NCI-H774 (cell line): ENCODE measurements at regions not wholly inside any gene's neighbourhood (a gene's known extent, or its start where the extent isn't known, plus 50 kb on each side); places are given as distances from the start of the nearest gene placed in this dataset.

Experiments
- DNase-seq: peaks from one replicate; lab custom pipeline; 2025; lab: John Stamatoyannopoulos, UW

DNA sequence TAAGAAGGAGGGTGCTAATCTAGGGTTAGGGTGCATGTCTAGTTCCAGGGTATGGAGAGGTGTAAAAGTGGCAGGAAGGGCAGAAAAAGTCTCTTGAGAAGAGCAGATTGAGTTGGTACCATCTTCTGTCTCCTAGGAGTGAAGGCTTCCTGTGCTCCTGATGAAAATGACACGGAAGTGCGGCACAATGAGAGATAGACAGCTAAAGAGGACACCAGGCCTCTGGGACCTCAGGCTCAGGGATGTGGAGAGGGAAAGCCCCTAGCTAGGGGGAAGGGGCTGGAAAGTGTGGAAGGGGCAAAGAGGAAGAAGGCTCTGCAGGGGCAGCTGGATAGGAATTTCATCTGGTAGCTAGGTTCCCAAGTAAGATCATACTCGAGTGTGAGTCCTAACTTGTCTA is 498.3 kb upstream of the EEF2KMT start:
- DNase-seq, result no peak

DNA sequence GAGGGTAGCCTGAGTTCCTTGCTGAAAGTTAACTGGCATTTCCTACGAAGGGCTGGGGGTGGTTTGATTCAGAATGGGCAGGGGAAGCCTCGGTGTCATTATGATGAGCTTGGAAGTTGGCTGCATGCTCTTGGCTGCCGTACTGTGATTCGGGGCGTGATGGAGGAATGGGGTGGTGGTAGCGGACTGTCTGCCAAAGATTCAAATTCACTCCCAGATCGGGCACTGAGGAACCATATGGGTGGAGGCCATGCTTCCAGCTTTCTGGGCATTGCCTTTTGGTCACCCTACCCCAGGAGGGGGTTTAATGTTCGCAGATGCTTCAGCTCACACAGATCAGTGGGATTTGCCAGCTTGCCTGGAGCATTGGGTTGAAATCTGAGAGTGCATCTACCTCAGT is 492.8 kb upstream of the EEF2KMT start:
- DNase-seq, result no peak

DNA sequence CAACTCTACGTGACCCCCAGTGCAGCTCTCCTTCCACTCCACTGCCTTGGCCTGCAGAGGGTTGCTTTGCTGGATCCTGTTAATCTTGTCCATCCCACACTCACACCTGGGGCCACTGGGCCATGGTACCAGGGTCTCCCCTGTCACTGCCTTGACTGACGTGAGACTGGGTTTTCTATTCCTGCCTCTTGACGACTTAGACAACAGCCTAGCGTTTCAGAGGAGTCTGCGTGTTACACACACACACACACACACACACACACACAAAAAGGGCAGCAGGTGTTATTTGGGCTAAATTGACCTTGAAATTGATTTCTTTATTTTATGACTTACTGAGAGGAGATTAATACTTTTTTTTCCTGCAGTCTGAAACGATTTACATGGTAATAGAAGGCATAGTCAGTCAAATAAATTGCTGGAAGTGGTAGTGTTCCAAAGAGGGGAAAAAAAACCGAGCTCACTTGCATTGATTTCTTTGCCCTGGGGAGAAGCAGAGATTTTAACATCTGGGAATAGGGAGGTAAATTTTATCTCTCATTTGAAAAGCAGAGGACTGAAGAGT is 492.3 kb upstream of the EEF2KMT start:
- DNase-seq, result no peak

DNA sequence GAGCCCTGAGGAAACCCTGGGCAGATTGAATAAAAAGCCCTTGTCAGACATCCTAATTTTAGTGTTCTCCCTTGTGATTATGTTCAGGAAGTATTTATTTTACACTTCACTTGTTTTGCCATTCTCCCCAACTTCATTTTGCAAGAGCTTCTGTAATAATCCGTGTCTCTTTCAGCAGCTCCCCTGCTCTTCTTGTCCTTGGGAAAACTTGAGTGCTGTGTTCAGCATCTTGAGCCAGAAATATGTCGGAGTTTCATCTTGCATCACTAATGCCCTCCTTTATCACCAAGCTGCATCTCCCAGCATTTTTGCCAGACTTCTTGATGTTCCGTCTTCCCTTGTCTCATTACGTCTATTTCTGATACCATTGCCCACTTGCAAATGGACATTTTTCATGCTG is 486.5 kb upstream of the EEF2KMT start:
- DNase-seq, result no peak

DNA sequence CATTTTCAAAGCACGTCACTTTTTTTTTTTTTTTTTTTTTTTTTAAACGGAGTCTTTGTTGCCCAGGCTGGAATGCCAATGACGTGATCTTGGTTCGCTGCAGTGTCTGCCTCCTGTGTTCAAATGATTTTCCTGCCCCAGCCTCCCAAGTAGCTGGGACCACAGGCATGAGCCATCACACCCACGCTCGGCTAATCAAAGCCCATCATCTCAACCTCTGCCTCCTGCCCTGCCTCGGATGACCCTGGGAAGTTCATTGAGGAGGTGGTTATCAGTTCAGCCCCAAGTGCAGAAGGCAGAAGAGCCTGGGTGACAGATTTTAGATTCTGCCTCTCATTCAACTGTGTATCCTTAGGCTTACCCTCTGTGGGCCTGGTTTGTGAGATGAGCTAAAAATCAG is 484.9 kb upstream of the EEF2KMT start:
- DNase-seq, result no peak

DNA sequence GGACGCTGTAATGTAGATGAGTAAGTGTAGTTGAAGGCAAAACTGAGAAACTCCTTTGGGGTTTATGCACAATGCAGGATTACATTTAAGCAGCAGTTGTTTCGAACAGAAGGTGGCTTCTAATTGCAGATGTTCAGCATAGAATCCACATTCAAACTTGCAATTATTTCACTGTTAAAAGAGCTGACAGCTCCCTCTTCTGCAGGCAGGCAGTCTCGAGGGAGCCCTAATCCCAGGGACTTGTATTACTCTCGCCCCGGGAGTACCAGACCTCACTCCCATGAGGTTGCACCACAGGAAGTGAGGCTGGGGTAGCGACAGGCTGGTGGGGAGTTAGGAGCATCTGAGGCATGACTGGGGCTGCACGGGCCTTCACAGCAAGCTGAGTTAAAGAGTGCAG is 484.3 kb upstream of the EEF2KMT start:
- no peak for DNase-seq

DNA sequence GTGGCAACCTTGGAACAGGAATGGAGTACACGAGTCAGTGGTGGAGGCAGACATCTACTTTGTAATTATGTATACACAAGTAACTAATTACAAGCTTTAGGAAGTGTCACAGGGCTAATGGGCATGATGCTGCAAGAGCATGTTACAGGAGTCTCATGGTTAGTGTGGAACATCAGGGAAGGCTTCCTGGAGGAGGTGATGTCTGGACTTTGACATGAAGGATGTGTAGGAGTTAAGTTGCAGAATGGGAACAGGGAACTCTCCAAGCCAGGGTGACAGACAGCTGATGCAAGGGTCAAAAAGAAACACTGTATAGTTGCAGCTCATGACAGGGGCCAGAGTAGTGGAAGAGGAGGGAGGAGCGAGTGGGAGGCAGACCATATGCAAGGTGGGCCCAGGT is 483.8 kb upstream of the EEF2KMT start:
- no peak for DNase-seq

DNA sequence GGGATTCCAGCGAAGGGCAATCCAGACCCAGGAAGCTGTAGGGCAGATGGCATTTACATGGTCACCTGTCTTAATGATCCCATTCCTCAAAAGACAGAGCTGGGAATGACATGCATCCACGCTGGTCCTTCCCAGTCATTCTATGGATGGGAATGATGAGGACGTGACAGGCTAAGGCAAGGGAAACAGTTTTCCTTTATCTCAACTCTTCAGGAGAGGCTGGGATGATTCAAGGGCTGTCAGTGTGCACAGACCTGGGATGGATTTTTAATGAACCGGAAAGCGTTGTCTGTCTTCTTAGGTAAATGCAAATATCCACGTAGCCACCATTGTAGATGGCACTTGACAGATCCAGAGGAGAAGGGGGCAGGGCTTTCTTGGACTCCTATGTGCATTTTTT is 483.2 kb upstream of the EEF2KMT start:
- DNase-seq, result no peak

DNA sequence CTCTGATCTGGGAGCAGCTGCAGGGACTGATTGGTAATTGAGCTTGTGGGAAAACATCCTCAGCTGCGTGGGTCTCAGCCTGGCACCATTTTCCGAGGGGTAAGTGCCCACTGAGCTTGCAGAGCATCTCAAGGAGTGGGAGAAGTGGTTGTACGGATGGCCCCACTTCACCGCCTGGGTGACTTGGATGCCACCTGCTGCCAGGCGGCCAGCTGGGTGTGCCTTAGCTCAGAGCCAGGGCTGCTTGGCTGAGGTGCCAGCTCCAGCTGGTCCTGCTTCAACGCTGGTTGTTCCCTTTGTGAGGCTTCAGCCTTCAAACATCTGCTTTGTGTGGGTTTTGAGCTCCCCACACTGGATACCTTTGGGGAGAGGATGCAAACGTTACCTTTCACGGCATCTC is 482.7 kb upstream of the EEF2KMT start:
- DNase-seq, result no peak

DNA sequence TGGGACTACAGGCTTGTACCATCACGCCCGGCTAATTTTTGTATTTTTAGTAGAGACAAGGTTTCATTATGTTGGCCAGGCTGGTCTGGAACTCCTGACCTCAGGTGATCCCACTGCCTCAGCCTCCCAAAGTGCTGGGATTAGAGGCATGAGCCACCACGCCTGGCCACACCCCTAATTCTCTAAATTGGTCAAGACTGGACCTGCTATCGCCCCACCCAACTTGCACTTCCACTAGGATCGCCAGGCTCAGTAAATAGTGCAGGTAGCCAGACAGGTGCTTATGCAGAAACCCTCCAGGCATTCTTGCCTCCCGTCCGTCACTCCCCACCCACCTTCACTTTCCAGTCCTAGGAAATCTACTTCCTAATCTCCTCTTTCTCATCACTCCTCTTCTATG is 481.4 kb upstream of the EEF2KMT start:
- DNase-seq, result no peak

DNA sequence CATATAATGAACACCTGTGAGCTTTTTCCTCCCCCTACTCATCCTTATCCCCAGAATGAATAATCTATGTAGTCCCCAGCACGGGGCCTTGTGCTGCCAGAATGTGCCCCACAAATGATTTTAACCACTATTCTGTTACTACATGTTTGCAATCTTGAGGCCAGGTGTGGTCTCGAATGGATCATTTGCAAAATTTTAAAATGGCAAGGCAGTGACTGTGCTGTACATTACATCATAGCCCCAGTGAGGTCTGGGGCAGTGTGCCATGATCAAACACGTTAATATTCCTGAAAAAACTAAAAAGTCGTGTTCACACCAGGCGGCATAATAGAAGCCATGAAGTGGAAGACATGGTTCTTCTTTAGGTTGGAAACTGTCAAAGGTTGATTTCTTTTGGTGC is 479.9 kb upstream of the EEF2KMT start:
- DNase-seq, result no peak

DNA sequence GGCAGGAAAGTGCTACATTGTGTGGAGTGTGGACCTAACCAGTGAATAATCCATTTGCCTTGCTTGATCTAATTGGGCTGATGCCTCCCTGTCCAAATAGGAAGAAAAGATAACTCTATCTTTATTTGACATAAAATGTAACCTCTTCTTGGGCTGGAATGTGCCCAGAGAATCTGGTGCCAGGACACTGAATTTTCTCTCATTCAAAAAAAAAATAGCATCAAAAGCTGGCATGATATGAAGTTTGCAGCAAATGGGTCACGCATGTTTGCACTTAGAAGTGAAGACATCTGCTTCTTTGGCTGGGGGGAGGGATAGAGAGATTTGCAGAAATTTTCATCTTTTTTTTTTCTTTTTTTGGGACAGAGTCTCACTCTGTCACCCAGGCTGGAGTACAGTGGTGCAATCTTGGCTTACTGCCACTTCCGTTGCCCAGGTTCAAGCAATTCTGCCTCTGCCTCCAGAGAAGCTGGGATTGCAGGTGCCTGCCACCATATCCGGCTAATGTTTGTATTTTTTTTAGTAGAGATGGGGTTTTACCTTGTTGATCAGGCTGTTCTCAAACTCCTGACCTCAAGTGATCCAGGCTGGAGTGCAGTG is 478.2 kb upstream of the EEF2KMT start:
- no peak for DNase-seq

DNA sequence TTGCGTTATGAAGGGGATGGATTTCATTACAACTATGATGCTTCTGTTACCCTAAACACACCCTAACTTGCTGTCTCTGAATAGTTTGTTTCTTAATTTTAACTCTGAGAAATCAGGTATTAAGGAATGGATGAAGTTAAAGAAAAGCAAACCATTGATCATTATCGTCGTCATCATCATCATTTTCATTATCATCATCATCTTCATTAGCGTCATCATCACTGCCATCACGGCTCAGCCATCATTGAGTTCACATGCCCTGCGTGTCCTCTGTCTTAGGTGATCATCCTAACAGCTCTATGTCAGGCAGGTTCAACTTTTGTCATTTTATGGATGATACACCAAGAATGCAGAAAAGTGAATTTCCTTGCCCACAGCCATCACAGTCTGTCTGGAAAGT is 477.5 kb upstream of the EEF2KMT start:
- DNase-seq, result no peak

DNA sequence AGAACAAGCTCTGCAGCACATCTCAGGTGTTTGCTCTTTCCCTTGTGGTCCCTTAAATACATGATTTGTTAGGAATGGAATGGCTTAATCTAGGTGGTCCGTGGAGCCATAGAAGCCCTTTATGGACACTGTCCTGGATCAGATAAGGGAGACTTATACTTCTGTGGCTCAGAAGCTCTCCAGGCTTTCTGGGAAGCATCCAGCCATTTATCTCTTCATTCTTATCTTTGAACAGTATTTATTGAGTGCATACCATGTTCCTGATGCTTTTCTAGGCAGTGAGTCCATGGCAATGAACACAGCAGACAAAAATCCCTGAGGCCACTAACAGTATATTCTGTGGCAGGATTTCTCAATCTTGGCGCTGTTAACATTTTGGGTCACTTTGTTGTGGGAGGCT is 474.5 kb upstream of the EEF2KMT start:
- DNase-seq, result no peak

DNA sequence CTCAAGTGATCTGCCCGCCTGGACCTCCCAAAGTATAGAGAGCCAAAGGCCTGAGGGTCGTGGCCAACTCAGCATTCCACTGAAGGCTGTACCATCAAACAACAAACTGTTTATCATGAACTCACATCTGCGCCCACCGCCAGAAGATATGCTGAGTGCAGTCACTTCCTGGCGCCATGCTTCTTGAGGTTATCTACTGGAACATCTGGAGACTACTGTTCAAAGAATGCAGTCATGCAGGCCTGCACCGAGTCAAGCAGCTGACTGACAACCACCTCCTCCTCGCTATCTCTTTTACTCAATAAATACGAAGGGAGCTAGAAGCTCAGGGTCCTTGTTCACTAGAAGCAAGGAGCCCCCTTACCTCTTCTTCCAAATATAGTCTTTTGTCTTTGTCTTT is 473.9 kb upstream of the EEF2KMT start:
- no peak for DNase-seq

DNA sequence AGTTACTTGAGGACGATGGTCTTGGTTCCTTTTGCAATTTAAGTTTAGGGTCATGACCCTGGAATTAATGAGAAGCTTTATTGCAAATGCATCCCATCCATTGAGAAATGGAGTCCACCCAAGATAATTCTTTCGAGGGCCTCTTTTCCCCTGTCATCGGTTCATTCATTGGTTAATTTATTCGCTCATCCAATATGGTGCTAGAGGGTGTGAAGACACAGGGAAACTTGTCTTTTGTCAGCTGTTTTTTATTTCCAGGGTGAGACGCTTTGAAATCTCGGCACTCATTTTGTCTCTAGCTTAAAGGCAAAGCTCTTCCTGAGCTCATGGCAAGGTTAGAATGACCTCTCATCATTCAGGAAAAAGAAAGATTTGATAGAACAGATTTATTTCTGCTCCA is 464.2 kb upstream of the EEF2KMT start:
- no peak for DNase-seq

DNA sequence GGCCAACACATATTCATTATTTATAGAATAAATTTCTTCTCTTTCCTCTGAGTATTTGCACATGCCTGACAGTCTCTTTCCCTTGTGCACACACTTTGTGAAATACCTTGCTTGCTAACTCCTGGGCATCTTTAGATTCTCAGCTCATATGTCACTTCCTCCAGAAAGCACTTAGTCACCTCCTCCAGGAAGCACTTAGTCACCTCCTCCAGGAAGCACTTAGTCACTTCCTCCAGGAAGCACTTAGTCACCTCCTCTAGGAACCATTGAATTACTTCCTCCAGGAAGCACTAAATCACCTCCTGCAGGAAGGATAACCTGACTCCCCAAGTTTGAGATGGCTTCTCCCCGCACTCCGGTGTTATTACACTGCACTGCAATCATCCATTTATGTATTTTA is 462.5 kb upstream of the EEF2KMT start:
- DNase-seq, result no peak

DNA sequence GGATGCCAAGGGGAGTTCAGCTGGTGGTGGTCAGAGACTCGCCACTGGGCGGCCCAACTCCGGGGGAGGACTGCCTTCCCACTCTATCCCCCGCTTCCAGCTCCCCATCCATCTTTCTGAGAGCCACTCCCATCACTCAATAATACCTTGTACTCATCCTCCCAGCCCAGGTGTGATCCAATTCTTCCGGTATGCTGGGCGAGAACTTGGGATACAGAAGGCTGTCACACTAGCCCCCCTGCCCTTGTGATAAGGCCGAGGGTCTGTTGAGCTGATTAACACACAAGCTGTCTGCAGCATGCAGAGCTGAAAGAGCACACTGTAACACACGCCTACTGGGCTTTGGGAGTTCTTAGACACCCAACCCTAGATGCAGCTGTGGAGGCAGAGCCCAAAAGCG is 460.4 kb upstream of the EEF2KMT start:
- DNase-seq, result no peak

DNA sequence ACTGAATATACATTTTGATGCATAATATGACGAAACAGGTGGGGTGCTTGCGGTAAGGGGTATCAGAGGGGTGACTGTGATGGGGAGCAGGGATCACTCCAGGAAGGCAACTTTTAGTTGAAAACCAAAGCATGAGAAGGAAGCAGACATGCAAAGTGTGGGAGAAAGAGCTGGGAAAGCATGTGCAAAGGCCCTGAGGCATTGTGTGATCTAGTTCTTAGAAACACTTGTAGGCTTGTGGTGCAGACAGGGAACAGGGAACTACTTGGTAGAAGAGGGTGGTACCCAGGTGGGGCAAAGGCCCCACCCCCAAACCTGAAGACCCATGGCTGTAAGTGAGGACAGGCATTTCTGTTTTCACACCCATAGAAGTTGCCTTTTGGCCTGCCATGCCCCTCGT is 459.9 kb upstream of the EEF2KMT start:
- no peak for DNase-seq

DNA sequence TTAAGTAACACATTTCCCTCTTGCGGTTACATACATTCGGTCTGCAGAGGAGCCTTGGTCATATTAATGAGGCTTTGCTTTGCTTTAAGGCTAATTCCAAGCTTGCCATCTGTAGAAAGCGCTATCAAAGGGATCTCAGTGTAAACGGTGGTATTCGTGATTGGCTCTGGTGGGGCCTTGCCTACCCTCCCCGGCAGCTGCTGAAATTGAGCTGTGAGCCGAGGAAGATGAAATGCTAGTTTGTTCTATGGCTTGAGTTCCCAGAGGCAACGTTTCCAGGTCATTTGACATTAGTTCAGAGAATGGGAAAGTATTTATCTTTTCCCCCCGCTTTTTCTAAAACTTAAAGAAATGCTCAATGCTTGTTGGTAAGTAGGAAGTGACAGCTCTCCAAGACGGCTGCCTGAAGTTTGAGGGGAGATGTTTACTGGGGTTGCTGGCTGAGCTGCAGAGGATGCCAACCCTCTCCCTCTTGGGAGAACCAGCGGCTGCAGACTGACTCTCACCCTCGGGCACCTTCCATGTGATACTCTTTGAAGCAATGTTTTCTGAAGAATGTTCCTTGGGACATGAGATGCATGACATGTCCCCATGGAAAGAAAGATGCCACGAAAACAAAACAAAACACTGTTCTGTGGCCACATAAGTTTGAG is 458.7 kb upstream of the EEF2KMT start:
- DNase-seq, result no peak

DNA sequence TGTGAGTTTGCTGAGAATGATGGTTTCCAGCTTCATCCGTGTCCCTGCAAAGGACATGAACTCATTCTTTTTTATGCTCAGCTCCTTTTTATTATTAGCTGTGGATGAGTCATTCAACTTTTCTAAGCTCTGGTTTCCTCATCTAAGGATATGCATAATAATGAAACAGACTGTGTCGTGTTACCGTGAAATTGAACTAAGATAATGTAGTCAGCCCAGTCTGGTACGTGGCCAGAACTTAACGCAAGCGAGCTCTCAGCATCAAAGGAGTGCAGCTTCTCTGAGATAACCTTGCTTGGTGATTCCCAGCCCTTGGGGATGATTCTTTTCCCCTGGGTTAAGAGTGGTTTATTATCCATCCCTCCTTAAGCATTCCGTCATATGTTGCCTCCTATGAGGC is 454.3 kb upstream of the EEF2KMT start:
- DNase-seq, result no peak

DNA sequence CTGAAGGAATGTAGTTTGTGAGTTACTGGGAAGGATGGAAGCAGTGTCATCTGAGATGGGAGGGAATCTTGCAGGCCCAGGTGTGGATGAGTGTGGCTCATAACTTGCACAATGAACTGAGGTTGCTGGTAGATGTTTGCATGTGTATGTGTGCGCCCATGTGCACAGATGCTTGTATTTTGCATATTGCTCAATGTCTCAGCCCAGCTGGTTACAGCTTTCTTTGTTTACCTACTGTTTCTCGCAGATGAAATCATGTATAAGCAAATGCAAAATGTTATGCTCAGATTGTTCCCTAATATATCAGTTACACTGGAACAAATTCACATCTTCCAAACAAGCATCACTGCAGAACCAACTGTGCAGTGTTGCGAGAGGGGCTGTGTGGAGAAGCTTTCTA is 452.2 kb upstream of the EEF2KMT start:
- no peak for DNase-seq

DNA sequence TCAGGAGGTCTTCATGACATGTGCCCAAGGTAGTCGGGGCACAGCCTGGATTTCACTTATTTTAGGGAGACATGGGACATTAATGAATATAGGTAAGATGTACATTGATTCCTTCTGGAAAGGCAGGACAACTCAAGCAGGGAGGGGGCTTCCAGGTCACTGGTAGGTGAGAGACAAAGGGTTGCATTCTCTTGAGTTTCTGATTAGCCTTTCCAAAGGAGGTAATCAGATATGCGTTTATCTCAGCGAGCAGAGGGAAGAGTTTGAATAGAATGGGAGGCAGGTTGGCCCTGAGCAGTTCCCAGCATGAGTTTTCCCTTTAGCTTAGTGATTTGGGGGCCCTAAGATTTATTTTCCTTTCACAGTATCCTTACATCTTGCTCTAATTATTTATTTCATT is 443.8 kb upstream of the EEF2KMT start:
- no peak for DNase-seq

DNA sequence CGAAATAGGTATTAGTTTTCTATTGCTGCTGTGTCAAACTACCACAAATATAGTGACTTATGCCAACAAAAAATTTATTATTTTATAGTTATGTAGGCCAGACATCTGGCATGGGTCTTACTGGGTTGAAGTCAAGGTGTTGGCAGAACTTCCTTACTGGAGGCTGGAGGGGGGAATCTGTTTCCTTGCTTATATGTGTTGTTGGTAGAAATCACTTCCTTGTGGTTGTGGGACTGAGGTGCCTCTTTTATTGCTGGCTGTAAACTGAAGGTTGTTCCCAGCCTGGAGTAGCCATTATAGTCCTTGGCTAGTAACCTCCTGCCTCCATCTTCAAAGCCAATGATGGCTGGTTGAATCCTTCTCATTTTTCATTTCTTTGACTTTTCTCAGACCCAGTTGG is 439.8 kb upstream of the EEF2KMT start:
- DNase-seq, result no peak
